ENCODE measurements at regions not wholly inside any gene's neighbourhood (a gene's known extent, or its start where the extent isn't known, plus 50 kb on each side); places are given as distances from the start of the nearest gene placed in this dataset.

DNA sequence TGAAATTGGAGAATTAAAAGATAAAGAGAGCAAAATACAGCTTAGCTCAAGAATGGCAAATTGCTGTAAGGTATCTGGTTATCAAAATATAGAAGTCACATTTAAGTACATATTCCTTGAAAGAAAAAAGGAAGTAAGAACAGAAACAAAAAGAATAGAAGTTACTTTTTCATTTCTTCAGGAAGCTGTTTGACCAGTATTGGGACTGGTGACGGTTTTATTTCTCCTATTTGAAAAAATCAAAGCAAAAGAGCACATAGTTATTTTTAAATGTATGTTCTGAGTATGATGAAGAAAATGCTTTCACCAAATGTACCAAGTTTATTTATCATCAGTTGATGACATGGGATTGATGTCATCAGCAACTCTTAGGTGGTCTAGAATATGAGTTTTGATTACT lies 83.1 kb upstream of the OXGR1 start:
- no peaks in the 10 kb centered on the region for H4K20me1 ChIP-seq (replicated peaks in 1 of 2; ENCODE audit: control insufficient read depth in 1 of 2, insufficient read depth in 2 of 2, low read length in 2 of 2)
- H4K91ac ChIP-seq (replicated peaks; ENCODE audit: insufficient read length, low read length), result no peak overlapping the region
- H2BK12ac ChIP-seq (ENCODE audit: low read depth, low read length), result no peak overlapping the region
- ChIA-PET CTCF (ENCODE audit: partially characterized antibody) (interaction anchor here (0.8 to 2.1 kb wide), 3 partner anchors 10 to 60 kb away, joined by 3 to 5 read pairs (median 5); no protein-coding TSS in a partner anchor), POLR2A (ENCODE audit: partially characterized antibody) (no interaction called here)
- no peak overlapping the region for H3K4me2 ChIP-seq (ENCODE audit: insufficient read depth in 1 of 2, low read depth in 2 of 2, low read length in 2 of 2)
- no peak overlapping the region for H2AFZ ChIP-seq (ENCODE audit: low read length)
- H2AK5ac ChIP-seq (ENCODE audit: low read depth, low read length), result no peak overlapping the region
- no peaks in the 10 kb centered on the region for H3K36me3 ChIP-seq (ENCODE audit: control insufficient read depth in 2 of 4, insufficient read depth in 4 of 4, low read length in 3 of 4)
- no peak overlapping the region for H2BK20ac ChIP-seq (ENCODE audit: low read length)
- H2BK5ac ChIP-seq (ENCODE audit: low read depth, low read length), result no peak overlapping the region
- no peak overlapping the region for H3K23ac ChIP-seq (ENCODE audit: insufficient read length)
- H3K23me2 ChIP-seq (ENCODE audit: low read depth, low read length), result no peaks in the 10 kb centered on the region
- H3K56ac ChIP-seq (replicated peaks; ENCODE audit: insufficient read length, low read depth, low read length), result no peak overlapping the region
- no peak overlapping the region for H3K9ac ChIP-seq (replicated peaks in 1 of 4; ENCODE audit: extremely low read depth in 1 of 4, low read depth in 3 of 4, low read length in 3 of 4)
- H3K27me3 ChIP-seq (replicated peaks in 1 of 4; ENCODE audit: control insufficient read depth in 3 of 4, extremely low read depth in 1 of 4, insufficient read depth in 3 of 4, low read length in 3 of 4), result no peaks in the 10 kb centered on the region
- DNase-seq (ENCODE audit: low read depth in 1 of 2, low spot score in 2 of 2) (no peak), FAIRE-seq (no peak)
- no peak overlapping the region for H3K4ac ChIP-seq (replicated peaks; ENCODE audit: insufficient read length, low read depth, low read length)
- no peak overlapping the region for H3K18ac ChIP-seq (ENCODE audit: extremely low read depth, low read length)
- no peaks in the 10 kb centered on the region; a peak in 1 of 4 replicates for H3K9me3 ChIP-seq (ENCODE audit: insufficient read depth in 2 of 2, low read depth in 1 of 2, low read length in 1 of 2)
- H3K27ac ChIP-seq (ENCODE audit: low read depth, low read length), result no peak overlapping the region
- H3K79me2 ChIP-seq (ENCODE audit: control insufficient read depth in 1 of 2, insufficient read depth in 2 of 2, low read length in 2 of 2), result no peaks in the 10 kb centered on the region
- H3K4me1 ChIP-seq (replicated peaks in 1 of 4; ENCODE audit: control insufficient read depth in 3 of 4, insufficient read depth in 4 of 4, low read length in 3 of 4), result no peaks in the 10 kb centered on the region
- H2BK15ac ChIP-seq (ENCODE audit: low read length), result no peak overlapping the region
- no peak overlapping the region for H3K14ac ChIP-seq (ENCODE audit: insufficient read length)
- H4K8ac ChIP-seq (ENCODE audit: extremely low read depth, insufficient read depth, low read length), result no peak overlapping the region
- no peak overlapping the region for H2BK120ac ChIP-seq (replicated peaks; ENCODE audit: low read depth, low read length)
- TF ChIP-seq SIN3A (conservative IDR thresholded peaks at IDR 0.05 in 1 of 2, IDR thresholded peaks at IDR 0.05 in 1 of 2; ENCODE audit: low read depth in 1 of 2, low read length in 2 of 2) (no peak), KDM4A (IDR thresholded peaks at IDR 0.05; ENCODE audit: low read depth, low read length, severe bottlenecking) (no peak), TCF12 (IDR thresholded peaks at IDR 0.05; ENCODE audit: low read depth, low read length) (no peak)
- no peaks in the 10 kb centered on the region for H3K79me1 ChIP-seq (ENCODE audit: low read depth, low read length)
- WGBS, 2 experiments (ENCODE audit: extremely low coverage in 1 of 2, insufficient coverage in 1 of 2, insufficient read length in 1 of 2, insufficient replicate concordance in 2 of 2, low coverage in 1 of 2, low lambda C conversion rate in 2 of 2, missing lambda C conversion rate in 1 of 2), result 83% methylated on average over 1 of the region's 1 CpG; no CpG with 5 or more reads in 1 of the 2 experiments
- H3K4me3 ChIP-seq (ENCODE audit: extremely low read depth in 1 of 4, insufficient read depth in 2 of 4, low read depth in 3 of 4, low read length in 4 of 4), result no peak overlapping the region
- no peak overlapping the region for H4K5ac ChIP-seq (ENCODE audit: insufficient read length, low read depth, low read length)
